BLaER1 treated with 17β-estradiol and CSF1 and Interleukin-3, amounts not matched to agents 10 nM and 100 nM (cell line): ENCODE measurements at regions not wholly inside any gene's neighbourhood (a gene's known extent, or its start where the extent isn't known, plus 50 kb on each side); places are given as distances from the start of the nearest gene placed in this dataset.

Source experiments
- H3K27ac ChIP-seq, 11 experiments: shearing (Covaris generic); formaldehyde crosslinking; 2 replicates each; pipeline ENCODE4 v1.8.1; 2022
- H3K27me3 ChIP-seq, 11 experiments: shearing (Covaris generic); formaldehyde crosslinking; 2 replicates each; pipeline ENCODE4 v1.8.1; 2022
- H3K36me3 ChIP-seq, 11 experiments: shearing (Covaris generic); formaldehyde crosslinking; 2 replicates each; pipeline ENCODE4 v1.8.1; 2022
- H3K4me1 ChIP-seq, 10 experiments: shearing (Covaris generic); formaldehyde crosslinking; 2 replicates each; pipeline ENCODE4 v1.8.1; 2022
- H3K4me2 ChIP-seq, 11 experiments: shearing (Covaris generic); formaldehyde crosslinking; 2 replicates each; pipeline ENCODE4 v1.8.1; 2022
- H3K4me3 ChIP-seq, 10 experiments: shearing (Covaris generic); formaldehyde crosslinking; 2 replicates each; pipeline ENCODE4 v1.8.1; 2022
- H3K9ac ChIP-seq, 11 experiments: shearing (Covaris generic); formaldehyde crosslinking; 2 replicates each; pipeline ENCODE4 v1.8.1; 2022
- H3K9me3 ChIP-seq, 11 experiments: shearing (Covaris generic); formaldehyde crosslinking; replicated peaks in 1 of 11; 2 replicates each; pipeline ENCODE4 v1.8.1; 2022
- H4K20me1 ChIP-seq, 11 experiments: shearing (Covaris generic); formaldehyde crosslinking; 2 replicates each; pipeline ENCODE4 v1.8.1; 2022
- Cebpa-rat ChIP-seq, 11 experiments: shearing (Covaris generic); IDR thresholded peaks; 2 replicates each; pipeline ENCODE4 v1.8.1; 2022

DNA sequence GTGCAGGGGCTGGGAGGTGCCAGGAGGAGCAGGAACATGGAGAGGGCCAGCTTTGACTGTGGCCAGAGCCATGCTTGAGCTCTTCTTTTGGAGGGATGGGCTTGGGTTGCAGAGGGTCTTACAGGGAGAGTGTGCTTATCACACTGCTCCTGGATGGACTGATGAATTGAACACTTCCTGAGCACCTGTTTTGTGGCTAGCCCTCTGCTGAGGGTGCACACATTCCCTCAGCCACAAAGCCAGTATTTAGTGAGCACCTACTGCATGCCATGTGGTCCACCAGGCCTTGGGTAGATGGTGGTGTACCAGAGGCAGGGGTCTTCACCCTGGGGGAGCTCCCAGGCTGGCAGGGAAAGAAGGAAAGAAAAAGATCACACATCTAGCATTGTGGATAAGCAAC lies 118.9 kb downstream of the SLC25A47 start:
- H3K27ac ChIP-seq, result no peak overlapping the region
- H3K4me1 ChIP-seq, result peaks cover under 1 to 39% (median 27%) of the 10 kb centered on the region in 10 experiments
- H3K4me2 ChIP-seq, result peak overlapping the region in 5 of 11 experiments; percentile 25 to 51 (median 46); a peak in 9 of 22 replicates
- no peaks in the 10 kb centered on the region for H3K36me3 ChIP-seq
- no peak overlapping the region for H3K9ac ChIP-seq
- TF ChIP-seq Cebpa-rat (IDR thresholded peaks at IDR 0.05), result no peak
- H3K27me3 ChIP-seq, result no peaks in the 10 kb centered on the region
- H3K9me3 ChIP-seq, result no peaks in the 10 kb centered on the region
- H3K4me3 ChIP-seq, result no peak overlapping the region
- H4K20me1 ChIP-seq, result peaks cover 0 to 71% (median 34%) of the 10 kb centered on the region in 11 experiments; a peak in 15 of 22 replicates

- Histone ChIP-seq H3K36me3 (no peaks in the 10 kb centered on the region), H3K9me3 (no peaks in the 10 kb centered on the region), H3K4me1 (peaks cover 8 to 44% (median 31%) of the 10 kb centered on the region in 10 experiments), H3K27ac (no peak overlapping the region), H3K4me3 (no peak overlapping the region), H3K4me2 (peak overlapping the region in 4 of 11 experiments; percentile 25 to 51 (median 43); a peak in 6 of 22 replicates), H3K27me3 (no peaks in the 10 kb centered on the region), H4K20me1 (peaks cover 0 to 65% (median 30%) of the 10 kb centered on the region in 11 experiments; a peak in 15 of 22 replicates), H3K9ac (no peak overlapping the region)
- TF ChIP-seq Cebpa-rat (IDR thresholded peaks at IDR 0.05), result no peak
These were observed 119.7 kb downstream of the SLC25A47 start for GRCh38 chr14:100442498-100443490.

- H3K4me3 ChIP-seq, result no peak overlapping the region
- H3K36me3 ChIP-seq, result no peaks in the 10 kb centered on the region
- peaks cover 9 to 46% (median 33%) of the 10 kb centered on the region in 10 experiments for H3K4me1 ChIP-seq
- no peak for TF ChIP-seq Cebpa-rat (IDR thresholded peaks at IDR 0.05)
- H3K27me3 ChIP-seq, result no peaks in the 10 kb centered on the region
- peaks cover 0 to 65% (median 30%) of the 10 kb centered on the region in 11 experiments; a peak in 15 of 22 replicates for H4K20me1 ChIP-seq
- no peak overlapping the region for H3K9ac ChIP-seq
- H3K4me2 ChIP-seq, result no peak overlapping the region
- H3K9me3 ChIP-seq, result no peaks in the 10 kb centered on the region
- H3K27ac ChIP-seq, result no peak overlapping the region
These were observed 120.5 kb downstream of the SLC25A47 start for GRCh38 chr14:100443603-100444002.

- H3K27ac ChIP-seq, result no peak overlapping the region
- no peaks in the 10 kb centered on the region for H3K36me3 ChIP-seq
- H3K27me3 ChIP-seq, result no peaks in the 10 kb centered on the region
- no peaks in the 10 kb centered on the region for H3K9me3 ChIP-seq
- no peak overlapping the region for H3K9ac ChIP-seq
- H4K20me1 ChIP-seq, result peaks cover 0 to 55% (median 22%) of the 10 kb centered on the region in 11 experiments; a peak in 14 of 22 replicates
- H3K4me1 ChIP-seq, result peaks cover 9 to 44% (median 24%) of the 10 kb centered on the region in 10 experiments
- TF ChIP-seq Cebpa-rat (IDR thresholded peaks at IDR 0.05), result no peak
- H3K4me3 ChIP-seq, result no peak overlapping the region
- H3K4me2 ChIP-seq, result no peak overlapping the region
These were observed 122.4 kb downstream of the SLC25A47 start for GRCh38 chr14:100445436-100446088.

DNA sequence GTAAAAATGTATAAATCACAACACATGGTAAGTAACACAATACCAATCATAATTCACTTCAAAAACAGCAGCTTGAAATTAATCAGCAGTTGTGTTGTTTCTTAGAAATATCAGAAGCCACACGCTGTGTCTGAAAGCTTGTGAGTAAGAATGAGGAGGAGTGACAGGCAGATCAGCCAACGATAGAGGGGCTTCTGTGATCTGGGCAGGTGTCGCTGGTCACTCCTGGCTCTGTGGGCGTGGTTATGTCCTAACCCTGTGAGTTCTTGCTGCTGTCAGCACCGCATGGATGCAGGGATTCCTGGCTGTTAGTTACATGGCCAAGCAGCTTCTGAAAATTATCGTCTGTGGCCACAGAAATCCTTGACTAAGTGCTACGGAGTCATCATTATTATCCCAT lies 123.4 kb downstream of the SLC25A47 start:
- Histone ChIP-seq H3K4me1 (peaks cover 9 to 36% (median 20%) of the 10 kb centered on the region in 10 experiments), H3K36me3 (no peaks in the 10 kb centered on the region)
- no peak for TF ChIP-seq Cebpa-rat (IDR thresholded peaks at IDR 0.05)

GRCh38 chr14:100448376-100448775 lies 125.2 kb downstream of the SLC25A47 start:
- Histone ChIP-seq H3K9me3 (no peaks in the 10 kb centered on the region), H3K27me3 (no peaks in the 10 kb centered on the region), H3K4me2 (no peak overlapping the region), H4K20me1 (peaks cover 0 to 47% (median 8%) of the 10 kb centered on the region in 11 experiments; a peak in 7 of 22 replicates), H3K36me3 (no peaks in the 10 kb centered on the region), H3K4me1 (peaks cover 7 to 28% (median 15%) of the 10 kb centered on the region in 10 experiments; a peak in 19 of 20 replicates), H3K4me3 (no peak overlapping the region), H3K27ac (no peak overlapping the region), H3K9ac (no peak overlapping the region)
- no peak for TF ChIP-seq Cebpa-rat (IDR thresholded peaks at IDR 0.05)

More for the DNA sequence above, 123.4 kb downstream of the SLC25A47 start:
- Histone ChIP-seq H3K9me3 (no peaks in the 10 kb centered on the region), H3K27ac (no peak overlapping the region), H3K4me2 (no peak overlapping the region; a peak in 1 of 22 replicates), H3K9ac (no peak overlapping the region), H3K27me3 (no peaks in the 10 kb centered on the region), H3K4me3 (no peak overlapping the region), H4K20me1 (peaks cover 0 to 54% (median 17%) of the 10 kb centered on the region in 11 experiments; a peak in 14 of 22 replicates)

DNA sequence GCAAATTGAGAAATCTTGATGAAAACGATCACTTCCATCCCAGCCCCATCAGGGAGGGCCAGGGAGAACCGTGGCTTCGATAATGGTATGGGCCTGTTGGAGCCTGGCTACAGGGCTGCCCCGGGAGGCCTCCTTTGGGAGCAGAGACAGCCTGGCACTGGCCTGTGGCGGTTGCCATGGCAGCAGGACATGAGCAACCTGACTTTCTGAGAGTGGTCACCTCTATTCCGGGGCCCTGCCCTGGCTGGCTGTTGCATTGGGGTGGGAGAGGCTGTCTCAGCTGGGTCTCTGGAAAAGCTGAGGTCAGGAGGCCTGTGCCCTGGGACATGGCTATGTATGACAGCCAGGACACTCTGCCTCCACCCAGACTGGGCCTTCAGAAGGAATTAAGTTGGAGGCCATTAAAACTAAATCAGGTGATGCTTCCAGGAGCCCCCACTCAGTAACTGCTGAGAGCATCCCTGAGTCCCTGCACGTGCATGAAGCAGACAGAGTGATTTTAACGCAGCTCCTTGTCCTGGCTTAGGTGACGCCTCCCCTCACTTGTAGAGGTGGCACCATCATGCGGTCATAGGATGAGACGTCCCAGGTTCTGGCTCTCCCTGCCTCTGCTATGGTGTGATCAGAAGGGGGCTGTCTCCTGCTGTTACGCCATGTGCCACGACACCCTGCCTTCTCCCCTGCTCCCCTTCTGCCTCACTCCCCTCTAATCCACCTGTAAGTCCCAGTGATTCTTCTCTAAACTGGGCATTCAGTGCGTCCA lies 126.3 kb downstream of the SLC25A47 start:
- peaks cover 0 to 39% (median 1%) of the 10 kb centered on the region in 11 experiments; a peak in 5 of 22 replicates for H4K20me1 ChIP-seq
- H3K4me2 ChIP-seq, result no peak overlapping the region
- peaks cover 7 to 19% (median 12%) of the 10 kb centered on the region in 10 experiments; a peak in 19 of 20 replicates for H3K4me1 ChIP-seq
- no peak for TF ChIP-seq Cebpa-rat (IDR thresholded peaks at IDR 0.05)
- no peak overlapping the region for H3K4me3 ChIP-seq
- H3K27ac ChIP-seq, result no peak overlapping the region
- no peak overlapping the region for H3K9ac ChIP-seq
- H3K27me3 ChIP-seq, result no peaks in the 10 kb centered on the region
- H3K36me3 ChIP-seq, result no peaks in the 10 kb centered on the region
- H3K9me3 ChIP-seq, result no peaks in the 10 kb centered on the region

DNA sequence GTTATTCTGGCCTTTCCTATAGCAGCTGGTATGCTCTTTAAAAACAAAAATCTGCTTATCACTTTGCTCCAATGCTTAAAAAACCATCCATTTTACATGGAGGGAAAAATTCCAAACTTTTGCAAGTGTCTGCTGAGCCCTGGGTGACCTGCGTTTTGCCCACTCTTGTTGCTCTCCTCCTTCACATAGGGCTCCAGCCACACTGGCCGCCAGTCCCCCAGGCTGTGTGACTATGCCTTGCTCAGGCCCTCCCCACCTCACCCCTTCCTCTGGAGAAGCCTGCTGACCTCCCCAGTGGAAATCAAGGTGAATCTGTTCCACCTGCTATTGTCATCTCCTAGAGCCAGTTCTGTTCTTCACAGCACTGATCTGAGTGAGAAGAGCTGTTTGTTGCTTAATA lies 126.9 kb downstream of the SLC25A47 start:
- peaks cover 0 to 33% (median 0%) of the 10 kb centered on the region in 11 experiments; a peak in 3 of 22 replicates for H4K20me1 ChIP-seq
- TF ChIP-seq Cebpa-rat (IDR thresholded peaks at IDR 0.05), result no peak
- H3K4me1 ChIP-seq, result peaks cover 7 to 17% (median 10%) of the 10 kb centered on the region in 10 experiments; a peak in 19 of 20 replicates
- no peak overlapping the region for H3K4me3 ChIP-seq
- no peaks in the 10 kb centered on the region for H3K9me3 ChIP-seq
- H3K4me2 ChIP-seq, result no peak overlapping the region
- no peak overlapping the region for H3K9ac ChIP-seq
- H3K36me3 ChIP-seq, result no peaks in the 10 kb centered on the region
- H3K27ac ChIP-seq, result no peak overlapping the region
- no peaks in the 10 kb centered on the region for H3K27me3 ChIP-seq
